H1 (cell line): ENCODE measurements at regions not wholly inside any gene's neighbourhood (a gene's known extent, or its start where the extent isn't known, plus 50 kb on each side); places are given as distances from the start of the nearest gene placed in this dataset.

Experiments used
- CTCF ChIA-PET: fragments of 300-600 bp; sonication (Branson Sonifier 250); formaldehyde crosslinking; loops from one replicate; lab custom pipeline; 2021; ENCODE audit not compliant: partially characterized antibody; lab: Charles Lee
- POLR2A ChIA-PET: fragments of 300-600 bp; sonication (Branson Sonifier 250); formaldehyde crosslinking; loops from one replicate; lab custom pipeline; 2021; ENCODE audit warnings: inconsistent platforms; ENCODE audit not compliant: partially characterized antibody; lab: Charles Lee
- DNase-seq, 2 experiments: peaks; one replicate each; pipeline versions ENCODE4 v3.0.0 to v3.0.0-alpha.2; 2010 to 2022; ENCODE audit warnings: low spot score in 2 of 2, low read depth in 1 of 2, mixed read lengths in 1 of 2
- FAIRE-seq: peaks from 2 replicates; lab custom pipeline; 2011; peaks lifted over from hg19 to GRCh38; lab: Jason Lieb, UNC
- H2AFZ ChIP-seq: 2 replicates; pipeline ENCODE4 v1.8.1; 2012; ENCODE audit warnings: low read length, inconsistent platforms
- H2AK5ac ChIP-seq: 2 replicates; pipeline ENCODE4 v1.6.1; 2013; ENCODE audit warnings: low read depth, low read length
- H2BK120ac ChIP-seq: replicated peaks from 2 replicates; pipeline ENCODE3; 2013; ENCODE audit warnings: low read depth, low read length, inconsistent platforms
- H2BK12ac ChIP-seq: 2 replicates; pipeline ENCODE4 v1.6.1; 2013; ENCODE audit warnings: low read depth, low read length
- H2BK15ac ChIP-seq: 2 replicates; pipeline ENCODE4 v1.6.1; 2013; ENCODE audit warnings: low read length
- H2BK20ac ChIP-seq: 2 replicates; pipeline ENCODE4 v1.6.1; 2013; ENCODE audit warnings: low read length
- H2BK5ac ChIP-seq: 2 replicates; pipeline ENCODE4 v1.6.1; 2013; ENCODE audit warnings: low read depth, low read length
- H3K14ac ChIP-seq: 2 replicates; pipeline ENCODE4 v1.6.1; 2013; ENCODE audit warnings: inconsistent platforms; ENCODE audit not compliant: insufficient read length
- H3K18ac ChIP-seq: 2 replicates; pipeline ENCODE4 v1.6.1; 2013; ENCODE audit warnings: low read length; ENCODE audit errors: extremely low read depth
- H3K23ac ChIP-seq: 2 replicates; pipeline ENCODE4 v1.6.1; 2013; ENCODE audit warnings: inconsistent platforms; ENCODE audit not compliant: insufficient read length
- H3K23me2 ChIP-seq: 2 replicates; pipeline ENCODE4 v1.6.1; 2013; ENCODE audit warnings: low read depth, low read length
- H3K27ac ChIP-seq: 2 replicates; pipeline ENCODE4 v1.6.1; 2011; ENCODE audit warnings: low read depth, low read length, inconsistent platforms
- H3K27me3 ChIP-seq, 4 experiments: replicated peaks in 1 of 4; 1 replicate in 1 of 4; 2 replicates in 3 of 4; pipeline versions ENCODE4 v1.6.1 to v1.8.1; 2011 to 2013; ENCODE audit warnings: low read length in 3 of 4, mild to moderate bottlenecking in 3 of 4, inconsistent platforms in 2 of 4, mixed read lengths in 2 of 4, moderate library complexity in 1 of 4; ENCODE audit not compliant: control insufficient read depth in 3 of 4, insufficient read depth in 3 of 4; ENCODE audit errors: extremely low read depth in 1 of 4
- H3K36me3 ChIP-seq, 4 experiments: 2 replicates each; pipeline versions ENCODE4 v1.6.1 to v1.8.1; 2011 to 2013; ENCODE audit warnings: mild to moderate bottlenecking in 4 of 4, low read length in 3 of 4, moderate library complexity in 2 of 4, control low read depth in 1 of 4, inconsistent platforms in 1 of 4; ENCODE audit not compliant: insufficient read depth in 4 of 4, control insufficient read depth in 2 of 4
- H3K4ac ChIP-seq: replicated peaks from 2 replicates; pipeline ENCODE3; 2013; ENCODE audit warnings: low read length, low read depth, mixed read lengths, inconsistent platforms; ENCODE audit not compliant: insufficient read length
- H3K4me1 ChIP-seq, 4 experiments: replicated peaks in 1 of 4; 1 replicate in 1 of 4; 2 replicates in 3 of 4; pipeline versions ENCODE4 v1.6.1 to v1.8.1; 2011 to 2013; ENCODE audit warnings: low read length in 3 of 4, inconsistent platforms in 2 of 4, mixed read lengths in 1 of 4; ENCODE audit not compliant: insufficient read depth in 4 of 4, control insufficient read depth in 3 of 4
- H3K4me2 ChIP-seq, 2 experiments: 2 replicates each; pipeline versions ENCODE4 v1.6.1 to v1.8.1; 2011 to 2013; ENCODE audit warnings: low read depth in 2 of 2, low read length in 2 of 2, control low read depth in 1 of 2, inconsistent platforms in 1 of 2, mild to moderate bottlenecking in 1 of 2; ENCODE audit not compliant: insufficient read depth in 1 of 2
- H3K4me3 ChIP-seq, 4 experiments: fragments of 200-600, 300-600 bp in 1 of 4; sonication (generic), shearing (Covaris generic), sonication (Bioruptor Twin) in 1 of 4; 2 replicates each; pipeline versions ENCODE4 v1.5.1 to v1.8.1; 2011 to 2016; ENCODE audit warnings: low read length in 4 of 4, low read depth in 3 of 4, control low read depth in 2 of 4, inconsistent platforms in 2 of 4, mild to moderate bottlenecking in 2 of 4, mixed read lengths in 1 of 4, moderate library complexity in 1 of 4; ENCODE audit not compliant: insufficient read depth in 2 of 4; ENCODE audit errors: extremely low read depth in 1 of 4
- H3K56ac ChIP-seq: replicated peaks from 2 replicates; pipeline ENCODE3; 2013; ENCODE audit warnings: low read depth, mild to moderate bottlenecking, mixed read lengths, low read length, inconsistent platforms; ENCODE audit not compliant: insufficient read length
- H3K79me1 ChIP-seq: 2 replicates; pipeline ENCODE4 v1.6.1; 2013; ENCODE audit warnings: low read depth, low read length, control low read depth
- H3K79me2 ChIP-seq, 2 experiments: 2 replicates each; pipeline versions ENCODE4 v1.6.1 to v1.8.1; 2012 to 2013; ENCODE audit warnings: low read length in 2 of 2, mild to moderate bottlenecking in 2 of 2, inconsistent platforms in 1 of 2; ENCODE audit not compliant: insufficient read depth in 2 of 2, control insufficient read depth in 1 of 2
- H3K9ac ChIP-seq, 4 experiments: replicated peaks in 1 of 4; 1 replicate in 1 of 4; 2 replicates in 3 of 4; pipeline versions ENCODE4 v1.6.1 to v1.8.1; 2011 to 2013; ENCODE audit warnings: low read depth in 3 of 4, low read length in 3 of 4, control low read depth in 2 of 4, mild to moderate bottlenecking in 2 of 4, moderate library complexity in 2 of 4, inconsistent platforms in 1 of 4; ENCODE audit errors: extremely low read depth in 1 of 4
- H3K9me3 ChIP-seq, 2 experiments: 2 replicates each; pipeline versions ENCODE4 v1.6.1 to v1.8.1; 2012 to 2013; ENCODE audit warnings: mild to moderate bottlenecking in 2 of 2, moderate library complexity in 2 of 2, control low read depth in 1 of 2, inconsistent platforms in 1 of 2, low read depth in 1 of 2, low read length in 1 of 2, mixed read lengths in 1 of 2; ENCODE audit not compliant: insufficient read depth in 2 of 2
- H4K20me1 ChIP-seq, 2 experiments: replicated peaks in 1 of 2; 2 replicates each; pipeline versions ENCODE3 to v1.8.1; 2011 to 2013; ENCODE audit warnings: inconsistent platforms in 2 of 2, low read length in 2 of 2, mild to moderate bottlenecking in 1 of 2; ENCODE audit not compliant: insufficient read depth in 2 of 2, control insufficient read depth in 1 of 2
- H4K5ac ChIP-seq: 2 replicates; pipeline ENCODE4 v1.6.1; 2013; ENCODE audit warnings: low read length, low read depth, mixed read lengths, inconsistent platforms; ENCODE audit not compliant: insufficient read length
- H4K8ac ChIP-seq: 2 replicates; pipeline ENCODE4 v1.8.0; 2013; ENCODE audit warnings: mild to moderate bottlenecking, moderate library complexity, low read length, inconsistent platforms; ENCODE audit not compliant: insufficient read depth; ENCODE audit errors: extremely low read depth
- H4K91ac ChIP-seq: replicated peaks from 2 replicates; pipeline ENCODE3; 2013; ENCODE audit warnings: low read length, mixed read lengths, inconsistent platforms; ENCODE audit not compliant: insufficient read length
- WGBS, 2 experiments: shearing (Covaris generic) in 1 of 2; methylation state at CpG; one replicate each; pipeline versions ENCODE4 v1.1.6 to v1.1.7; 2013 to 2015; ENCODE audit warnings: low lambda C conversion rate in 2 of 2, mixed read lengths in 2 of 2, inconsistent platforms in 1 of 2, low coverage in 1 of 2, missing lambda C conversion rate in 1 of 2; ENCODE audit not compliant: insufficient replicate concordance in 2 of 2, insufficient coverage in 1 of 2, insufficient read length in 1 of 2; ENCODE audit errors: extremely low coverage in 1 of 2, missing lambda C conversion rate in 1 of 2; 5-methylcytosine and 5-hydroxymethylcytosine counted together
- TF ChIP-seq, protein P1 (sequence below): IDR thresholded peaks from 2 replicates; pipeline ENCODE4 v1.6.1; 2012; ENCODE audit warnings: low read length, inconsistent platforms

GRCh38 chr3:127062926-127063325 is 80.0 kb downstream of the PLXNA1 start:
- Histone ChIP-seq H3K4me3 (no peak overlapping the region), H2BK5ac (no peak overlapping the region), H3K4ac (no peak overlapping the region), H3K9me3 (no peaks in the 10 kb centered on the region), H3K27me3 (no peaks in the 10 kb centered on the region), H2BK12ac (no peak overlapping the region), H4K8ac (no peak overlapping the region; the same call in 1 of the 2 replicates), H3K4me2 (no peak overlapping the region), H2AK5ac (no peak overlapping the region), H3K56ac (no peak overlapping the region), H2BK15ac (no peak overlapping the region), H2AFZ (no peak overlapping the region), H2BK20ac (no peak overlapping the region), H3K4me1 (peaks cover 0 to 3% (median under 1%) of the 10 kb centered on the region in 4 experiments; a peak in 1 of 7 replicates), H4K5ac (no peak overlapping the region), H3K18ac (no peak overlapping the region), H4K91ac (no peak overlapping the region), H2BK120ac (no peak overlapping the region), H3K27ac (no peak overlapping the region), H4K20me1 (no peaks in the 10 kb centered on the region), H3K23me2 (no peaks in the 10 kb centered on the region), H3K23ac (no peak overlapping the region), H3K79me2 (no peaks in the 10 kb centered on the region), H3K9ac (no peak overlapping the region), H3K79me1 (no peaks in the 10 kb centered on the region), H3K36me3 (no peaks in the 10 kb centered on the region), H3K14ac (no peak overlapping the region)
- ChIA-PET POLR2A (interaction anchor here (1.8 kb wide), 1 partner anchor 528 kb away, joined by 4 read pairs; no protein-coding TSS in a partner anchor), CTCF (interaction anchor here (1.0 to 1.3 kb wide), 2 partner anchors 12 to 28 kb away, joined by 3 read pairs; no protein-coding TSS in a partner anchor)
- FAIRE-seq = no peak
- no peak for DNase-seq
- TF ChIP-seq, protein P1, sequence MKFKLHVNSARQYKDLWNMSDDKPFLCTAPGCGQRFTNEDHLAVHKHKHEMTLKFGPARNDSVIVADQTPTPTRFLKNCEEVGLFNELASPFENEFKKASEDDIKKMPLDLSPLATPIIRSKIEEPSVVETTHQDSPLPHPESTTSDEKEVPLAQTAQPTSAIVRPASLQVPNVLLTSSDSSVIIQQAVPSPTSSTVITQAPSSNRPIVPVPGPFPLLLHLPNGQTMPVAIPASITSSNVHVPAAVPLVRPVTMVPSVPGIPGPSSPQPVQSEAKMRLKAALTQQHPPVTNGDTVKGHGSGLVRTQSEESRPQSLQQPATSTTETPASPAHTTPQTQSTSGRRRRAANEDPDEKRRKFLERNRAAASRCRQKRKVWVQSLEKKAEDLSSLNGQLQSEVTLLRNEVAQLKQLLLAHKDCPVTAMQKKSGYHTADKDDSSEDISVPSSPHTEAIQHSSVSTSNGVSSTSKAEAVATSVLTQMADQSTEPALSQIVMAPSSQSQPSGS = no peak
- 97% methylated on average over 13 of the region's 13 CpGs; no CpG with 5 or more reads in 1 of the 2 experiments for WGBS, 2 experiments
